ENCODE measurements at regions not wholly inside any gene's neighbourhood (a gene's known extent, or its start where the extent isn't known, plus 50 kb on each side); places are given as distances from the start of the nearest gene placed in this dataset.

- Mint-ChIP-seq H3K4me1 (ENCODE audit: low read depth) (no peaks in the 10 kb centered on the region), H3K9me3 (peaks cover 7% of the 10 kb centered on the region), H3K4me3 (no peak overlapping the region), H3K27ac (no peak overlapping the region), H3K27me3 (no peaks in the 10 kb centered on the region), H3K36me3 (ENCODE audit: low read depth) (no peaks in the 10 kb centered on the region)
- ATAC-seq (no peak), DNase-seq (no peak)
- ChIA-PET POLR2A (no interaction called here), CTCF (no interaction called here)
- no peak for TF ChIP-seq CTCF (IDR thresholded peaks at IDR 0.05)
- intact Hi-C loops (cut with micrococcal nuclease) = no loop called here
Measured at GRCh38 chr4:126375462-126376054, 1060.8 kb downstream of the FAT4 start.

- no peaks in the 10 kb centered on the region for H3K4me1 Mint-ChIP-seq (ENCODE audit: low read depth)
Measured at GRCh38 chr4:126385954-126386353, 1071.2 kb downstream of the FAT4 start.

GRCh38 chr4:126386512-126386911, 1071.8 kb downstream of the FAT4 start:
- ChIA-PET CTCF (no interaction called here), POLR2A (no interaction called here)
- ATAC-seq = no peak
- Mint-ChIP-seq H3K27me3 (no peaks in the 10 kb centered on the region), H3K36me3 (ENCODE audit: low read depth) (no peaks in the 10 kb centered on the region), H3K4me1 (ENCODE audit: low read depth) (no peaks in the 10 kb centered on the region), H3K27ac (no peak overlapping the region), H3K9me3 (no peaks in the 10 kb centered on the region), H3K4me3 (no peak overlapping the region)
- no peak for TF ChIP-seq CTCF (IDR thresholded peaks at IDR 0.05)
- intact Hi-C loops (cut with micrococcal nuclease) = no loop called here
- no peak for DNase-seq

More at GRCh38 chr4:126385954-126386353, 1071.2 kb downstream of the FAT4 start:
- POLR2A ChIA-PET = no interaction called here
- CTCF ChIA-PET = no interaction called here
- Mint-ChIP-seq H3K9me3 (no peaks in the 10 kb centered on the region), H3K36me3 (ENCODE audit: low read depth) (no peaks in the 10 kb centered on the region), H3K4me3 (no peak overlapping the region), H3K27ac (no peak overlapping the region), H3K27me3 (no peaks in the 10 kb centered on the region)
- no peak for TF ChIP-seq CTCF (IDR thresholded peaks at IDR 0.05)
- no peak for DNase-seq
- intact Hi-C loops (cut with micrococcal nuclease) = no loop called here
- ATAC-seq = no peak

GRCh38 chr4:126395664-126396063, 1080.9 kb downstream of the FAT4 start:
- H3K9me3 Mint-ChIP-seq = peaks cover 2% of the 10 kb centered on the region
- H3K4me1 Mint-ChIP-seq (ENCODE audit: low read depth) = no peaks in the 10 kb centered on the region

GRCh38 chr4:126396121-126396520, 1081.4 kb downstream of the FAT4 start:
- intact Hi-C loops (cut with micrococcal nuclease) = no loop called here
- no peaks in the 10 kb centered on the region for H3K4me1 Mint-ChIP-seq (ENCODE audit: low read depth)
- no peak overlapping the region for H3K4me3 Mint-ChIP-seq
- POLR2A ChIA-PET = no interaction called here
- DNase-seq (no peak), ATAC-seq (no peak)
- no peak for TF ChIP-seq CTCF (IDR thresholded peaks at IDR 0.05)
- no peaks in the 10 kb centered on the region for H3K36me3 Mint-ChIP-seq (ENCODE audit: low read depth)
- H3K27me3 Mint-ChIP-seq = no peaks in the 10 kb centered on the region
- H3K9me3 Mint-ChIP-seq = peaks cover 2% of the 10 kb centered on the region
- no peak overlapping the region for H3K27ac Mint-ChIP-seq
- CTCF ChIA-PET = no interaction called here

More at GRCh38 chr4:126395664-126396063, 1080.9 kb downstream of the FAT4 start:
- DNase-seq (no peak), ATAC-seq (no peak)
- Mint-ChIP-seq H3K27me3 (no peaks in the 10 kb centered on the region), H3K4me3 (no peak overlapping the region), H3K27ac (no peak overlapping the region), H3K36me3 (ENCODE audit: low read depth) (no peaks in the 10 kb centered on the region)
- no peak for TF ChIP-seq CTCF (IDR thresholded peaks at IDR 0.05)
- intact Hi-C loops (cut with micrococcal nuclease) = no loop called here
- ChIA-PET POLR2A (no interaction called here), CTCF (no interaction called here)
